ENCODE measurements at regions not wholly inside any gene's neighbourhood (a gene's known extent, or its start where the extent isn't known, plus 50 kb on each side); places are given as distances from the start of the nearest gene placed in this dataset.

DNA sequence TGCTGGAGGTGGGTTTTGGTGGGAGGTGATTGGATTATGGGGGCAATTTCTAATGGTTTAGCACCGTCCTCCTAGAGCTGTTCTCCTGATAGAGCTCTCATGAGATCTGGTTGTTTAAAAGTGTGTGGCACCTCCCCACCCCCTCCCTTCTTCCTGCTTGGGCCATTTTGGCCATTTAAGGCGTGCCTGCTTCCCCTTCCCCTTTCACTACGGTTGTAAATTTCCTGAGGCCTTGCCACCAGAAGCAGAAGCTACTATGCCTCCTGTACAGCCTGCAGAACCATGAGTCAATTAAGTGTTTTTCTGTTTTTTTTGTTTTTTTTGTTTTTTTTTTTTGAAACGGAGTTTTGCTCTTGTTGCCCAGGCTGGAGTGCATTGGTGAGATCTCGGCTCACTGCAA lies 335.7 kb upstream of the HS6ST1 start:
- no peaks in the 10 kb centered on the region for H3K27me3 ChIP-seq (ENCODE audit: control insufficient read depth in 4 of 4, insufficient read depth in 4 of 4, low read length in 3 of 4)
- no peak overlapping the region for H3K9ac ChIP-seq (ENCODE audit: low read depth in 1 of 2, low read length in 2 of 2)
- no peak for TF ChIP-seq RAD21 (IDR thresholded peaks at IDR 0.05)
- TF ChIP-seq JUND (IDR thresholded peaks at IDR 0.05), result no peak
- TF ChIP-seq, protein P1, sequence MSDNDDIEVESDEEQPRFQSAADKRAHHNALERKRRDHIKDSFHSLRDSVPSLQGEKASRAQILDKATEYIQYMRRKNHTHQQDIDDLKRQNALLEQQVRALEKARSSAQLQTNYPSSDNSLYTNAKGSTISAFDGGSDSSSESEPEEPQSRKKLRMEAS (IDR thresholded peaks at IDR 0.05), result peak; percentile 40
- H3K27ac ChIP-seq (ENCODE audit: low read depth in 1 of 2, low read length in 2 of 2), result no peak overlapping the region
- WGBS, result 58% methylated on average over 5 of the region's 5 CpGs
- DNase-seq (ENCODE audit: low spot score), result no peak
- no peaks in the 10 kb centered on the region for H3K36me3 ChIP-seq (ENCODE audit: control insufficient read depth in 4 of 4, insufficient read depth in 3 of 4, low read depth in 1 of 4, low read length in 3 of 4)
- H3K9me3 ChIP-seq (ENCODE audit: control insufficient read depth in 4 of 4, low read length in 3 of 4), result no peaks in the 10 kb centered on the region
- no peak overlapping the region for H3K4me3 ChIP-seq (ENCODE audit: low read depth in 1 of 3, low read length in 3 of 3)
- no peaks in the 10 kb centered on the region for H3K4me1 ChIP-seq (ENCODE audit: control insufficient read depth in 4 of 4, insufficient read depth in 4 of 4, low read length in 3 of 4)

DNA sequence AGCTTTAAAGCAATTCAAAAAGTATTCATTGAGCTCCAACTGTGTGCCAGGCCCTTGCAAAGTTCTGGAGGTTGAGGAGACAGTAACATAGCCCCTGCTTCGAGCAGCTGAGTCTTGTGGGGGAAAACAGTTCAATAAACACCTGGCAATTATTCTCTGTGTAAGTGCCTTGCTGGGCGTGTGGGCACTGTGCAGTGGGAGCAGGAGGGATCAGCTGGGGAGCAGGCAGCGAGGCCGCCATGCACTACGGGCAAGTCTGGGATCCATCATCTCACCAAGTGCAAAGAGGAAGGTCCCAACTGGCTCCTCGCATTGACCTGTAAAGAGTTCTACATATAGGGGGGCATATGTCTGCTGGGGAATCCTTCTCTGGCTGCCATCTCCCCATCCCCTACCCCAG lies 342.2 kb upstream of the HS6ST1 start:
- no peaks in the 10 kb centered on the region for H3K4me1 ChIP-seq (ENCODE audit: control insufficient read depth in 4 of 4, insufficient read depth in 4 of 4, low read length in 3 of 4)
- DNase-seq (ENCODE audit: low spot score), result no peak
- H3K9me3 ChIP-seq (ENCODE audit: control insufficient read depth in 4 of 4, low read length in 3 of 4), result no peaks in the 10 kb centered on the region
- no peak overlapping the region for H3K4me3 ChIP-seq (ENCODE audit: low read depth in 1 of 3, low read length in 3 of 3)
- H3K9ac ChIP-seq (ENCODE audit: low read depth in 1 of 2, low read length in 2 of 2), result no peak overlapping the region
- no peaks in the 10 kb centered on the region for H3K36me3 ChIP-seq (ENCODE audit: control insufficient read depth in 4 of 4, insufficient read depth in 3 of 4, low read depth in 1 of 4, low read length in 3 of 4)
- TF ChIP-seq TAF1 (conservative IDR thresholded peaks at IDR 0.05), result no peak
- no peak overlapping the region for H3K27ac ChIP-seq (ENCODE audit: low read depth in 1 of 2, low read length in 2 of 2)
- 85% methylated on average over 6 of the region's 6 CpGs for WGBS
- no peaks in the 10 kb centered on the region for H3K27me3 ChIP-seq (ENCODE audit: control insufficient read depth in 4 of 4, insufficient read depth in 4 of 4, low read length in 3 of 4)

DNA sequence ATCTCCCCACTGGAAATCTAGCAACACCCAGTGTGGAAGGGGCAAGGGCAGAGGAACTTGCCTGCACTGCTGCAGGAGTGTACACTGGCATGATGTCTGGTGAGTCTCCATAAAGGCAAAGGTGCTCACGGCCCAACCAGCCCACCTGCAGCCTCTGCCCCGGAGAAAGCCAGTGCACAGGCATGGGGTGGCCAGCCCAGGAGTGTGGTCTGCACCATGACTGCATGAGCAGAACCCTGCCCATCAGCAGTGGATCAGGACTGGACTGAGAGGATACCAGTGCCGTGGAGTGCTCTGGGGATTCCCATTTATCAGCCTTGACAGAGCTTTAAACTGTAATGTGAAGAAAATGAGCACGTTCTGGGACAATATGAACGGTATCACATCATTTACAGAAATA lies 342.6 kb upstream of the HS6ST1 start:
- WGBS, result 78% methylated on average over 5 of the region's 5 CpGs

DNA sequence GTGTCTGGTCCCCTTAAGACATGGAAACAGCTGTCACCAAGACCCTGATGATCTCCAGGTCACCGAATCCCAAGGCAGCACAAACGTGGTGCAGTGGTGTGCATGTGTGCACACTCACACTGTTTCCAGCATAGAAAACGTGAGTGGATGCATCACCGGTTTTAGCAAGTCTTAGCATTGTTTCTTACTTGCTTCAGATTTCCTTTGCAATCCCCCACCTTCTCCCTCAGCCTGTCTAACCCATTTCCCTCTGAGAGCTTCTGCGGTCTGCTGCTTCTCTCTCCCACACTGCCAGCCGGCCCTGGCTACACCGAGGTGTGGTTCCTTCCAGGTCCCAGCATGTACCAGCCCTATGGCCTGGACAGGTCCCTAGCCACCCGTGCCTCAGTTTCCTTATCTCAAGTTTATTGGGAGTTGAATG lies 343.4 kb upstream of the HS6ST1 start:
- H3K4me3 ChIP-seq (ENCODE audit: low read depth in 1 of 3, low read length in 3 of 3), result no peak overlapping the region
- no peak for DNase-seq (ENCODE audit: low spot score)
- no peaks in the 10 kb centered on the region for H3K36me3 ChIP-seq (ENCODE audit: control insufficient read depth in 4 of 4, insufficient read depth in 3 of 4, low read depth in 1 of 4, low read length in 3 of 4)
- TF ChIP-seq YY1 (IDR thresholded peaks at IDR 0.05), result no peak
- TF ChIP-seq, protein P2, sequence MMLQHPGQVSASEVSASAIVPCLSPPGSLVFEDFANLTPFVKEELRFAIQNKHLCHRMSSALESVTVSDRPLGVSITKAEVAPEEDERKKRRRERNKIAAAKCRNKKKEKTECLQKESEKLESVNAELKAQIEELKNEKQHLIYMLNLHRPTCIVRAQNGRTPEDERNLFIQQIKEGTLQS (IDR thresholded peaks at IDR 0.05), result no peak
- TF ChIP-seq SP1 (IDR thresholded peaks at IDR 0.05), result no peak
- no peak for TF ChIP-seq FOXA2 (IDR thresholded peaks at IDR 0.05)
- no peak for TF ChIP-seq JUND (IDR thresholded peaks at IDR 0.05)
- TF ChIP-seq FOXA1 (IDR thresholded peaks at IDR 0.05), result no peak
- TF ChIP-seq HNF4A (conservative IDR thresholded peaks at IDR 0.05), result no peak
- H3K4me1 ChIP-seq (ENCODE audit: control insufficient read depth in 4 of 4, insufficient read depth in 4 of 4, low read length in 3 of 4), result no peaks in the 10 kb centered on the region
- H3K27me3 ChIP-seq (ENCODE audit: control insufficient read depth in 4 of 4, insufficient read depth in 4 of 4, low read length in 3 of 4), result no peaks in the 10 kb centered on the region
- no peaks in the 10 kb centered on the region for H3K9me3 ChIP-seq (ENCODE audit: control insufficient read depth in 4 of 4, low read length in 3 of 4)
- WGBS, result 61% methylated on average over 8 of the region's 8 CpGs
- no peak overlapping the region for H3K9ac ChIP-seq (ENCODE audit: low read depth in 1 of 2, low read length in 2 of 2)
- H3K27ac ChIP-seq (ENCODE audit: low read depth in 1 of 2, low read length in 2 of 2), result no peak overlapping the region

More for the DNA sequence above, 342.6 kb upstream of the HS6ST1 start:
- H3K4me3 ChIP-seq (ENCODE audit: low read depth in 1 of 3, low read length in 3 of 3), result no peak overlapping the region
- TF ChIP-seq, protein P3, sequence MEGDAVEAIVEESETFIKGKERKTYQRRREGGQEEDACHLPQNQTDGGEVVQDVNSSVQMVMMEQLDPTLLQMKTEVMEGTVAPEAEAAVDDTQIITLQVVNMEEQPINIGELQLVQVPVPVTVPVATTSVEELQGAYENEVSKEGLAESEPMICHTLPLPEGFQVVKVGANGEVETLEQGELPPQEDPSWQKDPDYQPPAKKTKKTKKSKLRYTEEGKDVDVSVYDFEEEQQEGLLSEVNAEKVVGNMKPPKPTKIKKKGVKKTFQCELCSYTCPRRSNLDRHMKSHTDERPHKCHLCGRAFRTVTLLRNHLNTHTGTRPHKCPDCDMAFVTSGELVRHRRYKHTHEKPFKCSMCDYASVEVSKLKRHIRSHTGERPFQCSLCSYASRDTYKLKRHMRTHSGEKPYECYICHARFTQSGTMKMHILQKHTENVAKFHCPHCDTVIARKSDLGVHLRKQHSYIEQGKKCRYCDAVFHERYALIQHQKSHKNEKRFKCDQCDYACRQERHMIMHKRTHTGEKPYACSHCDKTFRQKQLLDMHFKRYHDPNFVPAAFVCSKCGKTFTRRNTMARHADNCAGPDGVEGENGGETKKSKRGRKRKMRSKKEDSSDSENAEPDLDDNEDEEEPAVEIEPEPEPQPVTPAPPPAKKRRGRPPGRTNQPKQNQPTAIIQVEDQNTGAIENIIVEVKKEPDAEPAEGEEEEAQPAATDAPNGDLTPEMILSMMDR (IDR thresholded peaks at IDR 0.05; ENCODE audit: low read depth, low read length, missing input control), result no peak
- TF ChIP-seq TAF1 (conservative IDR thresholded peaks at IDR 0.05), result no peak
- no peak for TF ChIP-seq RXRA (IDR thresholded peaks at IDR 0.05)
- TF ChIP-seq NR2F2 (IDR thresholded peaks at IDR 0.05), result no peak
- no peak for TF ChIP-seq JUND (IDR thresholded peaks at IDR 0.05)
- TF ChIP-seq EGR1 (IDR thresholded peaks at IDR 0.05; ENCODE audit: low read depth in 2 of 2), result no peak
- TF ChIP-seq, protein P2 (IDR thresholded peaks at IDR 0.05), result no peak
- no peak for TF ChIP-seq RAD21 (IDR thresholded peaks at IDR 0.05)
- TF ChIP-seq SP1 (IDR thresholded peaks at IDR 0.05), result no peak
- TF ChIP-seq YY1 (IDR thresholded peaks at IDR 0.05), result no peak
- no peak overlapping the region for H3K27ac ChIP-seq (ENCODE audit: low read depth in 1 of 2, low read length in 2 of 2)
- H3K4me1 ChIP-seq (ENCODE audit: control insufficient read depth in 4 of 4, insufficient read depth in 4 of 4, low read length in 3 of 4), result no peaks in the 10 kb centered on the region
- no peak for DNase-seq (ENCODE audit: low spot score)
- H3K9me3 ChIP-seq (ENCODE audit: control insufficient read depth in 4 of 4, low read length in 3 of 4), result no peaks in the 10 kb centered on the region
- no peak overlapping the region for H3K9ac ChIP-seq (ENCODE audit: low read depth in 1 of 2, low read length in 2 of 2)
- H3K36me3 ChIP-seq (ENCODE audit: control insufficient read depth in 4 of 4, insufficient read depth in 3 of 4, low read depth in 1 of 4, low read length in 3 of 4), result no peaks in the 10 kb centered on the region
- no peaks in the 10 kb centered on the region for H3K27me3 ChIP-seq (ENCODE audit: control insufficient read depth in 4 of 4, insufficient read depth in 4 of 4, low read length in 3 of 4)

All from liver (tissue), 8 donors.